Liver (tissue), 8 donors: ENCODE measurements at regions not wholly inside any gene's neighbourhood (a gene's known extent, or its start where the extent isn't known, plus 50 kb on each side); places are given as distances from the start of the nearest gene placed in this dataset.

Experiments
- DNase-seq: peaks from one replicate; pipeline ENCODE4 v3.0.0-alpha.2; 2017; ENCODE audit warnings: low spot score
- H3K27ac ChIP-seq, 2 donors: one replicate each; pipeline ENCODE4 v1.7.0; 2013; ENCODE audit warnings: inconsistent platforms in 2 of 2, low read length in 2 of 2, control low read depth in 1 of 2, low read depth in 1 of 2, mild to moderate bottlenecking in 1 of 2
- H3K27me3 ChIP-seq, 4 donors: one replicate each; pipeline versions ENCODE4 v1.6.1 to v1.7.0; 2013; ENCODE audit warnings: low read length in 3 of 4, inconsistent platforms in 1 of 4, mild to moderate bottlenecking in 1 of 4, moderate library complexity in 1 of 4; ENCODE audit not compliant: control insufficient read depth in 4 of 4, insufficient read depth in 4 of 4
- H3K36me3 ChIP-seq, 4 donors: one replicate each; pipeline versions ENCODE4 v1.6.1 to v1.7.0; 2013; ENCODE audit warnings: low read length in 3 of 4, mild to moderate bottlenecking in 3 of 4, low read depth in 1 of 4, moderate library complexity in 1 of 4; ENCODE audit not compliant: control insufficient read depth in 4 of 4, insufficient read depth in 3 of 4
- H3K4me1 ChIP-seq, 4 donors: one replicate each; pipeline versions ENCODE4 v1.6.1 to v1.7.0; 2013; ENCODE audit warnings: low read length in 3 of 4, mild to moderate bottlenecking in 3 of 4, moderate library complexity in 1 of 4; ENCODE audit not compliant: control insufficient read depth in 4 of 4, insufficient read depth in 4 of 4
- H3K4me3 ChIP-seq, 3 donors: one replicate each; pipeline versions ENCODE4 v1.6.1 to v1.7.0; 2013; ENCODE audit warnings: low read length in 3 of 3, control low read depth in 1 of 3, low read depth in 1 of 3, mild to moderate bottlenecking in 1 of 3
- H3K9ac ChIP-seq, 2 donors: one replicate each; pipeline ENCODE4 v1.7.0; 2013; ENCODE audit warnings: low read length in 2 of 2, mild to moderate bottlenecking in 2 of 2, moderate library complexity in 2 of 2, control low read depth in 1 of 2, low read depth in 1 of 2
- H3K9me3 ChIP-seq, 4 donors: one replicate each; pipeline versions ENCODE4 v1.6.1 to v1.7.0; 2013; ENCODE audit warnings: low read length in 3 of 4; ENCODE audit not compliant: control insufficient read depth in 4 of 4
- EGR1 ChIP-seq, 2 donors: IDR thresholded peaks; 2 replicates each; pipeline ENCODE4 v1.6.1; 2016 to 2018; ENCODE audit warnings: antibody characterized with exemption in 2 of 2, low read depth in 2 of 2
- FOXA1 ChIP-seq: IDR thresholded peaks from 2 replicates; pipeline ENCODE4 v1.6.1; 2016; ENCODE audit warnings: antibody characterized with exemption
- FOXA2 ChIP-seq: IDR thresholded peaks from 2 replicates; pipeline ENCODE4 v1.6.1; 2016; ENCODE audit warnings: antibody characterized with exemption
- HNF4A ChIP-seq, 2 donors: conservative IDR thresholded peaks; 2 replicates each; pipeline ENCODE4 v1.6.1; 2016; ENCODE audit warnings: antibody characterized with exemption in 2 of 2, mild to moderate bottlenecking in 2 of 2
- HNF4G ChIP-seq: IDR thresholded peaks from 2 replicates; pipeline ENCODE4 v1.6.1; 2016; ENCODE audit warnings: antibody characterized with exemption
- JUND ChIP-seq, 2 donors: IDR thresholded peaks; 2 replicates each; pipeline ENCODE4 v1.6.1; 2016; ENCODE audit warnings: antibody characterized with exemption in 2 of 2
- RAD21 ChIP-seq, 2 donors: IDR thresholded peaks; 2 replicates each; pipeline ENCODE4 v1.6.1; 2016; ENCODE audit warnings: antibody characterized with exemption in 2 of 2, mild to moderate bottlenecking in 2 of 2
- REST ChIP-seq: IDR thresholded peaks from 2 replicates; pipeline ENCODE4 v1.6.1; 2016; ENCODE audit warnings: antibody characterized with exemption, mild to moderate bottlenecking
- SP1 ChIP-seq: IDR thresholded peaks from 2 replicates; pipeline ENCODE4 v1.6.1; 2018; ENCODE audit warnings: antibody characterized with exemption, mild to moderate bottlenecking
- TAF1 ChIP-seq: conservative IDR thresholded peaks from 2 replicates; pipeline ENCODE4 v1.6.1; 2016; ENCODE audit warnings: antibody characterized with exemption, mild to moderate bottlenecking
- YY1 ChIP-seq: IDR thresholded peaks from 2 replicates; pipeline ENCODE4 v1.6.1; 2016; ENCODE audit warnings: antibody characterized with exemption, mild to moderate bottlenecking
- ZBTB33 ChIP-seq: IDR thresholded peaks from 2 replicates; pipeline ENCODE4 v1.6.1; 2016; ENCODE audit warnings: antibody characterized with exemption
- WGBS: extraction: QIAGEN DNeasy Blood & Tissue Kit; methylation state at CpG from one replicate; pipeline ENCODE4 v1.1.7; 2013; 5-methylcytosine and 5-hydroxymethylcytosine counted together
- TF ChIP-seq, protein P1 (sequence below): fragments of 150-350 bp; IDR thresholded peaks from 2 replicates; pipeline ENCODE4 v1.5.1; 2017; ENCODE audit warnings: improper control_type of control experiment, low read depth, low read length; ENCODE audit not compliant: missing input control
- donor health status: healthy.
- donor health status: healthy.
- donor health status: healthy.
- donor health status: healthy.
- donor health status: healthy.

DNA sequence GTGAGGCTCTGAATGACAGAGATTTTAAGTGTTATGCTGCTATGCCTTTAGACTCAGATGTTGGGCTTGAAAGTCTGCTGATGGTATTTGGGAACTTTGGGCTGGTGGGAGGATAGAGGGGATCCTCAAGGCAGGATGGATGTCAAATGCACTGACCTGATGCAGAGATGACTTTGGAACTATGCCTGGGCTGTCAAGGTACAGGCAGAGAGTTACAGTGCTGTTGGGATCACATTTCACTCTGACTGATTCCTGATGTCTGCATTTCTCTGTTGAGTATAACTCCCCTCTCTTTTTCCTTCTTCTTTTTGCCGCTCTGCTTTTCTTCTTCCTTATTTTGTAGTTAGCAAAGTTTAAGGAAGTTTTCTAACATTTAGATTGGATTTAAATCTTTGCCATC is 271.8 kb upstream of the ARX start:
- no peaks in the 10 kb centered on the region for H3K4me1 ChIP-seq
- H3K36me3 ChIP-seq = no peaks in the 10 kb centered on the region
- no peak overlapping the region for H3K9ac ChIP-seq
- DNase-seq = no peak
- 58% methylated on average over 1 of the region's 1 CpG for WGBS
- no peaks in the 10 kb centered on the region for H3K9me3 ChIP-seq
- H3K4me3 ChIP-seq = no peak overlapping the region
- TF ChIP-seq, protein P1, sequence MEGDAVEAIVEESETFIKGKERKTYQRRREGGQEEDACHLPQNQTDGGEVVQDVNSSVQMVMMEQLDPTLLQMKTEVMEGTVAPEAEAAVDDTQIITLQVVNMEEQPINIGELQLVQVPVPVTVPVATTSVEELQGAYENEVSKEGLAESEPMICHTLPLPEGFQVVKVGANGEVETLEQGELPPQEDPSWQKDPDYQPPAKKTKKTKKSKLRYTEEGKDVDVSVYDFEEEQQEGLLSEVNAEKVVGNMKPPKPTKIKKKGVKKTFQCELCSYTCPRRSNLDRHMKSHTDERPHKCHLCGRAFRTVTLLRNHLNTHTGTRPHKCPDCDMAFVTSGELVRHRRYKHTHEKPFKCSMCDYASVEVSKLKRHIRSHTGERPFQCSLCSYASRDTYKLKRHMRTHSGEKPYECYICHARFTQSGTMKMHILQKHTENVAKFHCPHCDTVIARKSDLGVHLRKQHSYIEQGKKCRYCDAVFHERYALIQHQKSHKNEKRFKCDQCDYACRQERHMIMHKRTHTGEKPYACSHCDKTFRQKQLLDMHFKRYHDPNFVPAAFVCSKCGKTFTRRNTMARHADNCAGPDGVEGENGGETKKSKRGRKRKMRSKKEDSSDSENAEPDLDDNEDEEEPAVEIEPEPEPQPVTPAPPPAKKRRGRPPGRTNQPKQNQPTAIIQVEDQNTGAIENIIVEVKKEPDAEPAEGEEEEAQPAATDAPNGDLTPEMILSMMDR = no peak
- H3K27ac ChIP-seq = no peak overlapping the region
- no peaks in the 10 kb centered on the region for H3K27me3 ChIP-seq

GRCh38 chrX:25285598-25285997 is 269.8 kb upstream of the ARX start:
- no peak overlapping the region for H3K4me3 ChIP-seq
- H3K4me1 ChIP-seq = no peaks in the 10 kb centered on the region
- H3K27me3 ChIP-seq = no peaks in the 10 kb centered on the region
- no peak overlapping the region for H3K9ac ChIP-seq
- no peak for TF ChIP-seq FOXA1
- TF ChIP-seq EGR1 (IDR thresholded peaks at IDR 0.05; ENCODE audit: low read depth in 2 of 2) = no peak
- H3K9me3 ChIP-seq = no peaks in the 10 kb centered on the region
- no peaks in the 10 kb centered on the region for H3K36me3 ChIP-seq
- 89% methylated on average over 4 of the region's 4 CpGs for WGBS
- no peak overlapping the region for H3K27ac ChIP-seq
- DNase-seq = no peak

GRCh38 chrX:25279510-25279909 is 263.7 kb upstream of the ARX start:
- no peaks in the 10 kb centered on the region for H3K36me3 ChIP-seq
- TF ChIP-seq HNF4A (conservative IDR thresholded peaks at IDR 0.05) (no peak), HNF4G (no peak), FOXA1 (no peak), TAF1 (no peak), RAD21 (IDR thresholded peaks at IDR 0.05) (no peak), JUND (IDR thresholded peaks at IDR 0.05) (no peak), REST (no peak), ZBTB33 (no peak), SP1 (no peak), FOXA2 (no peak), YY1 (no peak)
- TF ChIP-seq, protein P1 = no peak
- DNase-seq = no peak
- H3K27ac ChIP-seq = no peak overlapping the region
- no peaks in the 10 kb centered on the region for H3K9me3 ChIP-seq
- WGBS = 67% methylated on average over 1 of the region's 1 CpG
- H3K27me3 ChIP-seq = no peaks in the 10 kb centered on the region
- H3K9ac ChIP-seq = no peak overlapping the region
- no peaks in the 10 kb centered on the region for H3K4me1 ChIP-seq
- H3K4me3 ChIP-seq = no peak overlapping the region
